GM23338 (cell line): ENCODE measurements at regions not wholly inside any gene's neighbourhood (a gene's known extent, or its start where the extent isn't known, plus 50 kb on each side); places are given as distances from the start of the nearest gene placed in this dataset.

Experiments used
- ATAC-seq: fragments of 200-7000 bp; cut with Tn5 transposase; 3 replicates; pipeline ENCODE4 v1.9.1; 2020
- DNase-seq: peaks from one replicate; pipeline ENCODE4 v3.0.0-alpha.2; 2015; ENCODE audit warnings: low spot score
- H2AFZ ChIP-seq: fragments of 200-600 bp; sonication (generic); 2 replicates; pipeline ENCODE4 v1.8.0; 2016; ENCODE audit warnings: antibody characterized with exemption, mild to moderate bottlenecking, moderate library complexity
- H3F3A ChIP-seq: fragments of 200-600 bp; sonication (generic); replicated peaks from 2 replicates; pipeline ENCODE4 v1.8.0; 2017; ENCODE audit warnings: antibody characterized with exemption, mixed run types, low read depth
- H3K27ac ChIP-seq: fragments of 200-600 bp; sonication (generic); 2 replicates; pipeline ENCODE4 v1.6.1; 2016; ENCODE audit warnings: low read depth
- H3K27me3 ChIP-seq: fragments of 200-600 bp; sonication (generic); 2 replicates; pipeline ENCODE4 v1.8.0; 2016; ENCODE audit warnings: mild to moderate bottlenecking, mixed run types, moderate library complexity; ENCODE audit not compliant: insufficient read depth
- H3K36me3 ChIP-seq: fragments of 200-600 bp; sonication (generic); 2 replicates; pipeline ENCODE4 v1.8.0; 2016; ENCODE audit warnings: mild to moderate bottlenecking; ENCODE audit not compliant: insufficient read depth
- H3K4me1 ChIP-seq: fragments of 200-600 bp; sonication (generic); 2 replicates; pipeline ENCODE4 v1.8.0; 2016; ENCODE audit warnings: mild to moderate bottlenecking, moderate library complexity; ENCODE audit not compliant: insufficient read depth
- H3K4me2 ChIP-seq: fragments of 200-600 bp; sonication (generic); 2 replicates; pipeline ENCODE4 v1.7.1; 2017; ENCODE audit warnings: mixed run types
- H3K4me3 ChIP-seq: fragments of 200-600 bp; sonication (generic); 2 replicates; pipeline ENCODE4 v1.6.1; 2016; ENCODE audit warnings: mixed run types
- H3K79me2 ChIP-seq: fragments of 200-600 bp; sonication (generic); replicated peaks from 2 replicates; pipeline ENCODE4 v1.8.0; 2017; ENCODE audit warnings: mild to moderate bottlenecking; ENCODE audit not compliant: insufficient read depth
- H3K9me2 ChIP-seq: fragments of 200-600 bp; sonication (generic); 2 replicates; pipeline ENCODE4 v1.8.0; 2017; ENCODE audit not compliant: insufficient read depth
- H4K20me1 ChIP-seq: fragments of 200-600 bp; sonication (generic); replicated peaks from 2 replicates; pipeline ENCODE4 v1.8.0; 2017; ENCODE audit warnings: mild to moderate bottlenecking; ENCODE audit not compliant: insufficient read depth
- H3K27ac Mint-ChIP-seq: 2 replicates; pipeline ENCODE4 v1.8.0; 2020; ENCODE audit warnings: inconsistent platforms, mild to moderate bottlenecking, moderate library complexity, mixed read lengths
- H3K27me3 Mint-ChIP-seq: 3 replicates; pipeline ENCODE4 v1.8.0; 2022; ENCODE audit warnings: low read depth, mild to moderate bottlenecking, moderate library complexity, mixed read lengths, inconsistent platforms; ENCODE audit not compliant: insufficient read depth, poor library complexity
- H3K36me3 Mint-ChIP-seq: 3 replicates; pipeline ENCODE4 v1.8.0; 2021; ENCODE audit warnings: low read depth, mild to moderate bottlenecking, inconsistent platforms, moderate library complexity, mixed read lengths
- H3K4me1 Mint-ChIP-seq: 3 replicates; pipeline ENCODE4 v1.8.0; 2020; ENCODE audit warnings: mild to moderate bottlenecking, inconsistent platforms, mixed read lengths
- H3K4me3 Mint-ChIP-seq: 3 replicates; pipeline ENCODE4 v1.8.0; 2021; ENCODE audit warnings: moderate library complexity, mild to moderate bottlenecking, inconsistent platforms, mixed read lengths
- H3K9me3 Mint-ChIP-seq: 3 replicates; pipeline ENCODE4 v1.8.0; 2020; ENCODE audit warnings: moderate library complexity, mild to moderate bottlenecking, inconsistent platforms, mixed read lengths
- CREB1 ChIP-seq: fragments of 250-450 bp; sonication (Bioruptor Pico); IDR thresholded peaks from 2 replicates; pipeline ENCODE4 v1.5.0; 2020; ENCODE audit warnings: low read depth, mild to moderate bottlenecking, moderate library complexity
- CTCF ChIP-seq, 2 experiments: fragments of 200-600 bp in 1 of 2; sonication (generic) in 1 of 2; conservative IDR thresholded peaks; 2 replicates each; pipeline versions ENCODE4 v1.5.1 to v1.6.1; 2016 to 2017; ENCODE audit warnings: antibody characterized with exemption in 2 of 2, low read depth in 2 of 2, mild to moderate bottlenecking in 2 of 2, moderate library complexity in 1 of 2
- ETS1 ChIP-seq: IDR thresholded peaks from 2 replicates; pipeline ENCODE4 v1.6.1; 2016; ENCODE audit warnings: antibody characterized with exemption
- EZH2 ChIP-seq: fragments of 200-600 bp; sonication (generic); IDR thresholded peaks from one replicate; pipeline ENCODE4 v1.8.0; 2017; ENCODE audit warnings: antibody characterized with exemption, mild to moderate bottlenecking, low read depth; ENCODE audit not compliant: unreplicated experiment
- EZH2phosphoT487 ChIP-seq: fragments of 200-600 bp; sonication (generic); IDR thresholded peaks from one replicate; pipeline ENCODE4 v1.8.1; 2018; ENCODE audit warnings: antibody characterized with exemption; ENCODE audit not compliant: unreplicated experiment
- JUNB ChIP-seq: IDR thresholded peaks from one replicate; pipeline ENCODE4 v1.6.1; 2016; ENCODE audit warnings: antibody characterized with exemption; ENCODE audit not compliant: unreplicated experiment
- NANOG ChIP-seq: IDR thresholded peaks from 2 replicates; pipeline ENCODE4 v1.6.1; 2016; ENCODE audit warnings: antibody characterized with exemption, borderline replicate concordance
- POLR2AphosphoS5 ChIP-seq: IDR thresholded peaks from 2 replicates; pipeline ENCODE4 v1.6.1; 2016; ENCODE audit warnings: antibody characterized with exemption, low read depth
- STAT1 ChIP-seq: IDR thresholded peaks from one replicate; pipeline ENCODE4 v1.6.1; 2016; ENCODE audit warnings: antibody characterized with exemption; ENCODE audit not compliant: unreplicated experiment
- ZNF114 ChIP-seq: fragments of 250-450 bp; sonication (Bioruptor Pico); IDR thresholded peaks from 2 replicates; pipeline ENCODE4 v1.5.0; 2020; ENCODE audit warnings: mild to moderate bottlenecking, moderate library complexity
- ZNF331 ChIP-seq: fragments of 250-450 bp; sonication (Bioruptor Pico); IDR thresholded peaks from 2 replicates; pipeline ENCODE4 v1.5.0; 2020; ENCODE audit warnings: low read depth, mild to moderate bottlenecking, moderate library complexity
- ZNF462 ChIP-seq: fragments of 250-450 bp; sonication (Bioruptor Pico); IDR thresholded peaks from 2 replicates; pipeline ENCODE4 v1.5.0; 2020; ENCODE audit warnings: mild to moderate bottlenecking, moderate library complexity
- TF ChIP-seq, protein P1 (sequence below): IDR thresholded peaks from one replicate; pipeline ENCODE4 v1.6.1; 2018; ENCODE audit warnings: antibody characterized with exemption; ENCODE audit not compliant: unreplicated experiment

- H3K27me3 ChIP-seq = no peaks in the 10 kb centered on the region
- ATAC-seq (no peak), DNase-seq (no peak)
- H3K4me1 Mint-ChIP-seq = no peaks in the 10 kb centered on the region
- no peak overlapping the region for H2AFZ ChIP-seq
- H4K20me1 ChIP-seq = no peaks in the 10 kb centered on the region
- no peaks in the 10 kb centered on the region for H3K36me3 Mint-ChIP-seq
- H3K4me3 Mint-ChIP-seq = no peak overlapping the region
- H3K27ac Mint-ChIP-seq = no peak overlapping the region
- H3K9me2 ChIP-seq = peaks cover 18% of the 10 kb centered on the region
- TF ChIP-seq EZH2 (no peak), ETS1 (no peak), POLR2AphosphoS5 (no peak), ZNF114 (no peak), CTCF (conservative IDR thresholded peaks at IDR 0.05; ENCODE audit: low read depth in 2 of 2) (no peak), CREB1 (CRISPR knock-in tag) (no peak), JUNB (no peak), NANOG (no peak), EZH2phosphoT487 (no peak), ZNF331 (no peak), STAT1 (no peak), ZNF462 (CRISPR knock-in tag) (no peak)
- TF ChIP-seq, protein P1, sequence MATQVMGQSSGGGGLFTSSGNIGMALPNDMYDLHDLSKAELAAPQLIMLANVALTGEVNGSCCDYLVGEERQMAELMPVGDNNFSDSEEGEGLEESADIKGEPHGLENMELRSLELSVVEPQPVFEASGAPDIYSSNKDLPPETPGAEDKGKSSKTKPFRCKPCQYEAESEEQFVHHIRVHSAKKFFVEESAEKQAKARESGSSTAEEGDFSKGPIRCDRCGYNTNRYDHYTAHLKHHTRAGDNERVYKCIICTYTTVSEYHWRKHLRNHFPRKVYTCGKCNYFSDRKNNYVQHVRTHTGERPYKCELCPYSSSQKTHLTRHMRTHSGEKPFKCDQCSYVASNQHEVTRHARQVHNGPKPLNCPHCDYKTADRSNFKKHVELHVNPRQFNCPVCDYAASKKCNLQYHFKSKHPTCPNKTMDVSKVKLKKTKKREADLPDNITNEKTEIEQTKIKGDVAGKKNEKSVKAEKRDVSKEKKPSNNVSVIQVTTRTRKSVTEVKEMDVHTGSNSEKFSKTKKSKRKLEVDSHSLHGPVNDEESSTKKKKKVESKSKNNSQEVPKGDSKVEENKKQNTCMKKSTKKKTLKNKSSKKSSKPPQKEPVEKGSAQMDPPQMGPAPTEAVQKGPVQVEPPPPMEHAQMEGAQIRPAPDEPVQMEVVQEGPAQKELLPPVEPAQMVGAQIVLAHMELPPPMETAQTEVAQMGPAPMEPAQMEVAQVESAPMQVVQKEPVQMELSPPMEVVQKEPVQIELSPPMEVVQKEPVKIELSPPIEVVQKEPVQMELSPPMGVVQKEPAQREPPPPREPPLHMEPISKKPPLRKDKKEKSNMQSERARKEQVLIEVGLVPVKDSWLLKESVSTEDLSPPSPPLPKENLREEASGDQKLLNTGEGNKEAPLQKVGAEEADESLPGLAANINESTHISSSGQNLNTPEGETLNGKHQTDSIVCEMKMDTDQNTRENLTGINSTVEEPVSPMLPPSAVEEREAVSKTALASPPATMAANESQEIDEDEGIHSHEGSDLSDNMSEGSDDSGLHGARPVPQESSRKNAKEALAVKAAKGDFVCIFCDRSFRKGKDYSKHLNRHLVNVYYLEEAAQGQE = no peak
- peaks cover 2% of the 10 kb centered on the region for H3K27me3 Mint-ChIP-seq
- H3K4me1 ChIP-seq = no peaks in the 10 kb centered on the region
- H3K79me2 ChIP-seq = no peaks in the 10 kb centered on the region
- peaks cover 5% of the 10 kb centered on the region; the same call in 2 of the 3 replicates for H3K9me3 Mint-ChIP-seq
- no peaks in the 10 kb centered on the region for H3K36me3 ChIP-seq
- no peak overlapping the region for H3K4me3 ChIP-seq
- no peaks in the 10 kb centered on the region for H3F3A ChIP-seq
- H3K27ac ChIP-seq = no peak overlapping the region
- no peak overlapping the region for H3K4me2 ChIP-seq
Measured at GRCh38 chr20:16861708-16862107, 113.5 kb downstream of the OTOR start.
